HUES6 (cell line): ENCODE measurements at regions not wholly inside any gene's neighbourhood (a gene's known extent, or its start where the extent isn't known, plus 50 kb on each side); places are given as distances from the start of the nearest gene placed in this dataset.
"Not testable (repeated sequence)": the region's sequence is repeated elsewhere in the genome, so short reads cannot be mapped to it uniquely, and the experiment has no call there.

Source experiments
- H3K27ac ChIP-seq: 2 replicates; pipeline ENCODE4 v1.7.0; 2013; ENCODE audit warnings: low read depth, mild to moderate bottlenecking, low read length, inconsistent platforms
- H3K27me3 ChIP-seq: 2 replicates; pipeline ENCODE4 v1.6.1; 2013; ENCODE audit warnings: low read length; ENCODE audit not compliant: control insufficient read depth, insufficient read depth
- H3K36me3 ChIP-seq: 2 replicates; pipeline ENCODE4 v1.6.1; 2013; ENCODE audit warnings: low read length; ENCODE audit not compliant: control insufficient read depth, insufficient read depth
- H3K4me1 ChIP-seq: 2 replicates; pipeline ENCODE4 v1.6.1; 2013; ENCODE audit warnings: low read length; ENCODE audit not compliant: control insufficient read depth, insufficient read depth
- H3K4me3 ChIP-seq: 2 replicates; pipeline ENCODE4 v1.5.1; 2013; ENCODE audit warnings: low read depth, low read length
- H3K9ac ChIP-seq: one replicate; pipeline ENCODE4 v1.6.1; 2013; ENCODE audit warnings: mild to moderate bottlenecking, low read length
- H3K9me3 ChIP-seq: 2 replicates; pipeline ENCODE4 v1.6.1; 2013; ENCODE audit warnings: low read depth, low read length; ENCODE audit not compliant: control insufficient read depth, insufficient read depth

DNA sequence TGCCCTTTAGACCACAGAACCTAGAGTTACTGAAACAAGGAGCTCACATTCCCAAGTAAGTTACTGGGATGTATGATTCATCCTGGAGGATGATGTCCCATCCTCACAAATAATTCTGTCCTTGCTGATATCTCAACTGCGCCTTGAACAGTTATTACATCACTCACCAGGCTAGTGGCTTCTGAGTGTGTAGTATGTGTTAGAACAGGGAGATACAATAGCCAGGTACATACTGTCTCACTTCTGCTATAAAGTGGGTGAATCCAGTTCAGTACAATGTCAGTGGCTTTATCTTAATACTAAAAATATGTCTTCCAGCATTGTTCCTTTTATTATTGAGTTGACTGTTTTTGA lies 483.2 kb upstream of the FRG2C start:
- no peak overlapping the region for H3K4me3 ChIP-seq
- H3K9me3 ChIP-seq: no peaks in the 10 kb centered on the region
- H3K27ac ChIP-seq: no peak overlapping the region
- H3K9ac ChIP-seq: no peak overlapping the region
- no peaks in the 10 kb centered on the region for H3K36me3 ChIP-seq
- no peaks in the 10 kb centered on the region for H3K27me3 ChIP-seq
- H3K4me1 ChIP-seq: peaks cover 7% of the 10 kb centered on the region; the same call in 1 of the 2 replicates

DNA sequence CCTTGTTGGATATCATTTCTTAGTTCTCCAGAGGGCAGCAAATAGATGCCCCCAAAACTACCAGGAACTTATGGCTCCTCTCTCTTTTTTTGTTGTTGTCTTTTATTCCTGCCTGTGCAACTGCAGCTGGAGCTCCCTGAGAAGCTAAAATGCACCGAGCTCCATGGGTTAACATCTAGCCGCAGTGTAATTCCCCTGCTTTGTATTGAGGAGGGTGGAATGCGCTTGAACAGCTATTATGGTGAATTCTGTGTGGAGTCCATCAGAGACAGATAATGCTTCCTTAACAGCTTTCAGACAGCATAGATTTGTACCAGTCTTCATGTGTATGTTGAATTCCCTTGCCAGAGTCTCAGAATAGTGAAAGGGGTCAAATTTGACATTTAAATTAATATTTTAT lies 475.2 kb upstream of the FRG2C start:
- no peak overlapping the region for H3K4me3 ChIP-seq
- H3K27ac ChIP-seq: no peak overlapping the region
- no peaks in the 10 kb centered on the region for H3K4me1 ChIP-seq
- no peaks in the 10 kb centered on the region for H3K9me3 ChIP-seq
- H3K36me3 ChIP-seq: no peaks in the 10 kb centered on the region
- no peak overlapping the region for H3K9ac ChIP-seq
- no peaks in the 10 kb centered on the region for H3K27me3 ChIP-seq

DNA sequence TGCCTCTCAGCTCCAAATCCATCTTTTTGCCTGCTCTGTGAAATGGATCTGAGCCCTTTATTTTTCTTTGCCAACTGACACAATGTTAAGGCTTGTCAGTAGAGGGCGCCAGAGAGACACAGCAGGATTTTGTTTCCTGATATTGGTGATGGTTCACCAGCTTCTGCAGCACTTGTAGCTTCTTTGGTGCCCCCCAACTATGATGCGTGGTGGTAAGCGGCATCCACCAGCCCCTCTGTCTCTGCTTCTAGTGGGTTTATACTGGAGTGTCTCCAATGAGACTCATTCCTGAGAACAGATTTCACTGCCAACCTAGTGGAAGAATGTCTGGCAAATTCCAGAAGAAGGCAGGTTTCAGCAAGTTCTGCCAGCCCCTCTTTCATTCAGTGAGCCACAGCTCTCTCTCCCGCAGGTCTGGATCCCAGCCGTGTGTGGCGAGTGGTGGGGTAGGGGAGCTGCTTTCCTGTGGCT lies 471.9 kb upstream of the FRG2C start:
- Histone ChIP-seq H3K9ac (no peak overlapping the region), H3K9me3 (no peaks in the 10 kb centered on the region), H3K27me3 (no peaks in the 10 kb centered on the region), H3K4me1 (no peaks in the 10 kb centered on the region), H3K4me3 (no peak overlapping the region), H3K27ac (no peak overlapping the region), H3K36me3 (no peaks in the 10 kb centered on the region)

DNA sequence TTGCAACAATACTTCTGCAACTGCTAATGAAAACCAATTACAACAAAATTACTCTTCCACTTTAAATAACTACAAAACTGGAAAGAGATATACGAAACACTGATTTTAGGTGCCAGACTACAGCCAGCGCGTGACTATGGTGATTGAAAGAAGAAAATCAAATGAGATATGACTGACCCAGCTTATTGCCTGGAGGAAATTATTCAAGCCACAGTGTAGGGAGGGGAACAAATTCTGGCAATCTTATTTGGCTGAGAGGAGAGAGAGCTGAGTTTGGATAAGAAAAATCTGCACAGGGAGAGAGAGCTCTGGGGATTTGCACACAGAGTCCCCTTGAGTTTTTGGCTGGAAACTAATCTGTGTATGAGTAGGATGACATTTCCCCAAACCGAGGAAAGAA lies 470.3 kb upstream of the FRG2C start:
- H3K27ac ChIP-seq: no peak overlapping the region
- H3K4me1 ChIP-seq: no peaks in the 10 kb centered on the region
- no peaks in the 10 kb centered on the region for H3K36me3 ChIP-seq
- no peaks in the 10 kb centered on the region for H3K27me3 ChIP-seq
- no peak overlapping the region for H3K4me3 ChIP-seq
- H3K9ac ChIP-seq: no peak overlapping the region
- no peaks in the 10 kb centered on the region for H3K9me3 ChIP-seq

DNA sequence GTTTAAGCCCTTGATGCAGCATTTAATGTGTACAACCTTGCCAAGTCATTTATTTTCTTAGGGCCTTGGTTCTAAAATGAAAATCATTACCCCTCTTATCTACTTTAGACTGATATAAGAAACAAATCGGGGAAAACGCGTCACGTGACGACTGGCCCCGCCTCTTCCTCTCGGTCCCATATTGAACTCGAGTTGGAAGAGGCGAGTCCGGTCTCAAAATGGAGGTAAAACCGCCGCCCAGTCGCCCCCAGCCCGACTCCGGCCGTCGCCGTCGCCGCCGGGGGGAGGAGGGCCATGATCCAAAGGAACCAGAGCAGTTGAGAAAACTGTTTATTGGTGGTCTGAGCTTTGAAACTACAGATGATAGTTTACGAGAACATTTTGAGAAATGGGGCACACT lies 449.8 kb upstream of the FRG2C start:
- not testable (repeated sequence) for H3K27me3 ChIP-seq, H3K4me1 ChIP-seq, H3K4me3 ChIP-seq, H3K36me3 ChIP-seq, H3K9ac ChIP-seq, H3K9me3 ChIP-seq, H3K27ac ChIP-seq

DNA sequence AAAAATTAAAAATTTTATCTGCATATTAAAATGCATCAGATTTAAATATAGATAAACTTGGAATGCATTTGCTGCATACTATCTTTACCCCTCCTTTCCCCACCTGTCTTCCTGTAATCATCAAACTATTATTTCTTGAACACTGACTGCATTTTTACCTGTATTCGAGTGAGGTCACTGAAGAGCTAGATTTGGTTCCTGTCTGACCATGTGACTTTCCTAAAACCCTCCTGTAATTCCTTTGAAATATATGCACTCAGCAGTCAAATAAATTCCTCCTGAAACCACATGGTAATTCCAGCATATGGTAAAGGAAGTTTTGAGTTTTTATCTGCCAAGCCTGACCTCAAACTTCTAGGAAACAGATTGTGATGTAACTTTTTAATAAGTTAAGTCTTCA lies 445.6 kb upstream of the FRG2C start:
- no peaks in the 10 kb centered on the region for H3K36me3 ChIP-seq
- no peak overlapping the region for H3K4me3 ChIP-seq
- H3K9ac ChIP-seq: no peak overlapping the region
- H3K27ac ChIP-seq: no peak overlapping the region
- H3K27me3 ChIP-seq: no peaks in the 10 kb centered on the region
- no peaks in the 10 kb centered on the region for H3K9me3 ChIP-seq
- H3K4me1 ChIP-seq: no peaks in the 10 kb centered on the region

DNA sequence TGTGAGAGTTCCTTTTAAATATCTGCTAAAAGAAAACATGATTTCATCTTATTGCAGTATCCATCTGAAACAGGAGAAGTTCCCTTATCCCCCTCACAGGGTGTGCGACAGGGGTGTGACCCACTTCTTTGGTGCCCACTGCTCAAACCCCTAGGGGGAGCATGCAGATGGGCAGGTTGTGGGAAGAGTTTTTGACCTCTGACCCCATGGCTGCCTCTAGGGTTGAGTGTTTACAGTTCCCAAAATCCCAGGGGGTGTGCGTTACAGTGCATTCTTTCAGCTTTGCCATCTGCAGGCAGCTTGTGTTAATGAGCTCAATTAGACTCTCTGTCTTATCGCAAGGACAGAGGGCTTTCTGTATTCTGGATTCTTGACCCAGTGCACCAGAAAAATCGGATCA lies 443.2 kb upstream of the FRG2C start:
- no peak overlapping the region for H3K9ac ChIP-seq
- H3K27me3 ChIP-seq: no peaks in the 10 kb centered on the region
- H3K4me3 ChIP-seq: no peak overlapping the region
- H3K27ac ChIP-seq: no peak overlapping the region
- no peaks in the 10 kb centered on the region for H3K36me3 ChIP-seq
- H3K9me3 ChIP-seq: no peaks in the 10 kb centered on the region
- H3K4me1 ChIP-seq: no peaks in the 10 kb centered on the region

DNA sequence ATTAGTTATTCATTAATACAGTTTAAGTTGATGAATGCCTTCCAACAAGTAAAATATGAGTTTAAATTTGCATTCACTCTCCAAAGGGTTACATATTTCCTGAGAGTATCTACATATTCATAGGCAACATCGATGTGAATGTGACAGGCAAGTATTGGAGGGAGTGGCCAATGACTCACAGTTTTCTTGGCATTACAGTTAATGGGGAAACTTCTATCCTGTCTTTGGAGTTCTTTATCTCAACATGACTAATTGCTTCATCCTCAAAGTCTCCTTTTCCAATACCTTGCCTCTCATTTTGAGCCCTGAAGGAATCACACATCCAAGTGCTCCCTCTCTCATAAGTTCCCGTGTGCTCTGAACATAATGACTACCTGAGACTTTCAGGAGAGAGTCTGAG lies 439.7 kb upstream of the FRG2C start:
- no peak overlapping the region for H3K27ac ChIP-seq
- H3K27me3 ChIP-seq: no peaks in the 10 kb centered on the region
- H3K36me3 ChIP-seq: no peaks in the 10 kb centered on the region
- H3K9me3 ChIP-seq: no peaks in the 10 kb centered on the region
- no peak overlapping the region for H3K4me3 ChIP-seq
- H3K4me1 ChIP-seq: no peaks in the 10 kb centered on the region
- no peak overlapping the region for H3K9ac ChIP-seq

DNA sequence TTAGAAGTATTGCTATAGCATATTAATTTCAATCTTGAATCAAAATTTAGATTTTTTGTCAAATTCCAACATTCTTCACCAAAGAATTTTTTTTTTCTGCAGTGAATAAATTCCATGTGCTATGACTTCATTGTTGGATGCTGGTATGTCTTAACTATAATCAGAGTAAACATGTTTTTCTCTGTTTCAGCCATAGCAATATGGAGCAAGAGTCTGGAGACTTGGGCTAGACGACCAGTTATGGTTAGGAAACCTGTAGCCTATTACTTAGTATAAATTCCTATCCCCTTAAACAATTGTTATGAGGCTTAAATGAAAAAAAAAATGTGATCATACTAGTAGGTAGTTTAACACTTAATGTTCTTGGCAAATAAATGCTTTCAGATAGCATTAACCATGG lies 431.9 kb upstream of the FRG2C start:
- Histone ChIP-seq H3K36me3 (no peaks in the 10 kb centered on the region), H3K4me1 (peaks cover 5% of the 10 kb centered on the region), H3K9ac (no peak overlapping the region), H3K9me3 (no peaks in the 10 kb centered on the region), H3K27ac (no peak overlapping the region), H3K4me3 (no peak overlapping the region), H3K27me3 (no peaks in the 10 kb centered on the region)

DNA sequence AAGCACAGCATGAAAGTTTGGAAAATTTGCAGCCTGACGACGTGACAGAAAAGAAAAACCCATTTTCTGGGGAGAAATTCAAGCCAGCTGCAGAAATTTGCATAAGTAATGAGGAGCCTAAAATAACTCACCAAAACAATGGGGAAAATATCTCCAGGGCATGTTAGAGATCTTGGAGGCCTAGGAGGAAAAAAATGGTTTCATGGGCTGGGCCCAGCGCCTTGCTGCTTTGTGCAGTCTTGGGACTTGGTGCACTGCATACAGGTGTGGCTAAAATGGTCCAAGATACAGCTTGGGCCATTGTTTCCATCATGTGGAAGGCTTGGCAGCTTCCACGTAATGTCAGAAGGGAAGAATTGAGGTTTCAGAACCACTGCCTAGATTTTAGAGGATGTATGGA lies 428.5 kb upstream of the FRG2C start:
- Histone ChIP-seq H3K4me3 (no peak overlapping the region), H3K9ac (no peak overlapping the region)

DNA sequence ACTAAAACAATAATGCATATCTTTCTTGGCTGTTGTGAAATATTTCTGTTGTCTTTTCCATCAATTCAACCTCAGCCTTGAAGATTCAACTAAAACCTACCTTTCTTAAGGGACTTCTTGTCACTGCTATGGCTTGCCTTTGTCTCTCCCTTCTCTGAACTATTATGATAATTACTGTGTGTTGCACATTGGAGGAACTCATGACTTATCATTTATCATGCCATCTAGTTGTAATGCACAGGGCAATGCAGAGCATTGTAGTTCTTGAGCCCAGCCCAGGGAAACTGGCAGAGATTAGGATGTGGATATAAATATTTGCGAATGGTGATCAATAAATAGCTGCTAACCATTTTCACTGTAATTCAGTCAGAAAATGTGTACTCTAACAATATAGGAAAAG lies 427.1 kb upstream of the FRG2C start:
- Histone ChIP-seq H3K36me3 (no peaks in the 10 kb centered on the region), H3K27ac (no peak overlapping the region), H3K4me3 (no peak overlapping the region), H3K9ac (no peak overlapping the region), H3K27me3 (no peaks in the 10 kb centered on the region), H3K9me3 (no peaks in the 10 kb centered on the region), H3K4me1 (peaks cover 8% of the 10 kb centered on the region)

More for the DNA sequence above, 428.5 kb upstream of the FRG2C start:
- no peak overlapping the region for H3K27ac ChIP-seq
- H3K27me3 ChIP-seq: no peaks in the 10 kb centered on the region
- no peaks in the 10 kb centered on the region for H3K9me3 ChIP-seq
- H3K4me1 ChIP-seq: peaks cover 8% of the 10 kb centered on the region
- no peaks in the 10 kb centered on the region for H3K36me3 ChIP-seq

DNA sequence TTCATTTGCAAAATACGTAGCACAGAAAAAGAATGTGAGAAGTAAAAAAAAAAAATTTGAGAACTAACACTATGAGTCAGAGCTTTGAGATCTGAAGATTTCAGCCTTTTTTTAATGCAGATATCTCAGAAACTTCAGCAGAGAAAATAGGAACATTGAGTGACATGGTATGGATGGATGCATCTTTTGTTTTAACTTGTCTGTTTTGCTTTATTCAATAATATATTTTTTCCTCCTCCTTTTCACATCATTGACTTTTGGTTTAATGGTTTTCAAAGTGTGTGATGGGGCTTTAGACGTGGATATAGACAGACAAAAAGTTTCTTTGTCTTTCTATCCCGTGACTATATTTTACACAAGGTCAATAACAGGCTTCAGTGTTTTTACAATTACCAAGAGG lies 426.7 kb upstream of the FRG2C start:
- Histone ChIP-seq H3K27me3 (no peaks in the 10 kb centered on the region), H3K27ac (no peak overlapping the region), H3K4me3 (no peak overlapping the region), H3K36me3 (no peaks in the 10 kb centered on the region), H3K9me3 (no peaks in the 10 kb centered on the region), H3K9ac (no peak overlapping the region), H3K4me1 (peaks cover 8% of the 10 kb centered on the region)
